Loucy (cell line): ENCODE measurements at regions not wholly inside any gene's neighbourhood (a gene's known extent, or its start where the extent isn't known, plus 50 kb on each side); places are given as distances from the start of the nearest gene placed in this dataset.
A peak's percentile ranks its signal among the peaks of the same experiment; 100 is the strongest.

ENCODE experiments used
- H2AFZ ChIP-seq: fragments of 200-600 bp; sonication (generic); 2 replicates; pipeline ENCODE4 v1.6.0; 2016; ENCODE audit warnings: antibody characterized with exemption, mild to moderate bottlenecking, low read length, moderate library complexity
- H3F3A ChIP-seq: fragments of 200-600 bp; 2 replicates; pipeline ENCODE4 v1.6.0; 2016; ENCODE audit warnings: antibody characterized with exemption, low read depth, mild to moderate bottlenecking
- H3K27me3 ChIP-seq: fragments of 200-600 bp; sonication (generic); 2 replicates; pipeline ENCODE4 v1.6.1; 2014; ENCODE audit warnings: low read length, mild to moderate bottlenecking; ENCODE audit not compliant: insufficient read depth, poor library complexity, severe bottlenecking
- H3K36me3 ChIP-seq: fragments of 200-600 bp; sonication (generic); 2 replicates; pipeline ENCODE4 v1.6.1; 2016; ENCODE audit warnings: low read length; ENCODE audit not compliant: insufficient read depth
- H3K4me1 ChIP-seq: fragments of 200-600 bp; sonication (generic); 2 replicates; pipeline ENCODE4 v1.5.1; 2014; ENCODE audit warnings: low read length, mild to moderate bottlenecking; ENCODE audit not compliant: insufficient read depth, poor library complexity, severe bottlenecking
- H3K4me2 ChIP-seq: fragments of 200-600 bp; sonication (generic); 2 replicates; pipeline ENCODE4 v1.6.0; 2014; ENCODE audit warnings: antibody characterized with exemption, low read length, low read depth, mild to moderate bottlenecking; ENCODE audit not compliant: poor library complexity, severe bottlenecking
- H3K4me3 ChIP-seq: fragments of 200-600 bp; sonication (generic); 2 replicates; pipeline ENCODE4 v1.5.1; 2014; ENCODE audit warnings: low read length, mild to moderate bottlenecking, mixed read lengths; ENCODE audit not compliant: poor library complexity, severe bottlenecking
- H3K79me2 ChIP-seq: fragments of 200-600 bp; sonication (generic); 2 replicates; pipeline ENCODE4 v1.6.1; 2014; ENCODE audit warnings: low read length; ENCODE audit not compliant: insufficient read depth
- H3K9ac ChIP-seq: fragments of 200-600 bp; sonication (generic); 2 replicates; pipeline ENCODE4 v1.6.0; 2014; ENCODE audit warnings: mild to moderate bottlenecking, low read depth, low read length, moderate library complexity; ENCODE audit not compliant: poor library complexity, severe bottlenecking
- H3K9me2 ChIP-seq: fragments of 200-600 bp; sonication (generic); replicated peaks from 2 replicates; pipeline ENCODE4 v1.6.1; 2016; ENCODE audit warnings: low read depth, low read length, mixed read lengths
- H3K9me3 ChIP-seq: fragments of 200-600 bp; sonication (generic); 2 replicates; pipeline ENCODE4 v1.6.1; 2014; ENCODE audit warnings: mild to moderate bottlenecking, antibody characterized with exemption, low read length, low read depth; ENCODE audit not compliant: insufficient read depth
- H4K20me1 ChIP-seq: fragments of 200-600 bp; sonication (generic); 2 replicates; pipeline ENCODE4 v1.6.0; 2014; ENCODE audit warnings: antibody characterized with exemption, low read length, mild to moderate bottlenecking; ENCODE audit not compliant: insufficient read depth, poor library complexity, severe bottlenecking
- CTCF ChIP-seq: fragments of 200-600 bp; sonication (generic); conservative IDR thresholded peaks from 2 replicates; pipeline ENCODE4 v1.5.1; 2014; ENCODE audit warnings: mild to moderate bottlenecking, antibody characterized with exemption, low read length
- EZH2phosphoT487 ChIP-seq: fragments of 200-600 bp; IDR thresholded peaks from 2 replicates; pipeline ENCODE4 v1.6.1; 2018; ENCODE audit warnings: antibody characterized with exemption, mild to moderate bottlenecking, moderate library complexity, borderline replicate concordance

DNA sequence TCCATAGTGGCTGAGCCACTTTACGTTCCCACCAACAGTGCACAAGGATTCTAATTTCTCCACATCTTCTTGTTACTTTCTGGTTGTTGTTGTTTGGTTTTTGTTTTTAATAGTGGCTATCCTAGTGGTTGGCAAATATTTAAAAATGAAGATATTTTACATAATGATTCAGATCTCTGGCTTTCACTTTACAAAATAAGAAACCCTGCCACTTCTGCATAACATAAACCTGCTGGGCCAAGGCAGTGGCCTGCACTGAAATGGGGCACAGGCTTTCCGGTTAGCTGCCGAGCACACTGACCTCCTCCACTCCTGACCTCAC lies 320.4 kb downstream of the RPS6KC1 start:
- Histone ChIP-seq H3K9me3 (no peaks in the 10 kb centered on the region), H3K79me2 (no peaks in the 10 kb centered on the region), H2AFZ (no peak overlapping the region), H3K4me3 (no peak overlapping the region), H3K9me2 (no peaks in the 10 kb centered on the region), H4K20me1 (no peaks in the 10 kb centered on the region), H3K9ac (no peak overlapping the region), H3K4me1 (no peaks in the 10 kb centered on the region), H3F3A (no peaks in the 10 kb centered on the region), H3K4me2 (no peak overlapping the region), H3K36me3 (no peaks in the 10 kb centered on the region), H3K27me3 (no peaks in the 10 kb centered on the region)
- TF ChIP-seq EZH2phosphoT487 (no peak), CTCF (no peak)

GRCh38 chr1:213371847-213372619 lies 321.0 kb downstream of the RPS6KC1 start:
- no peaks in the 10 kb centered on the region for H3K36me3 ChIP-seq
- H3K9ac ChIP-seq, result no peak overlapping the region
- no peaks in the 10 kb centered on the region for H3K9me2 ChIP-seq
- no peak overlapping the region for H3K4me2 ChIP-seq
- no peaks in the 10 kb centered on the region for H3F3A ChIP-seq
- no peaks in the 10 kb centered on the region for H3K79me2 ChIP-seq
- no peak for TF ChIP-seq CTCF
- no peak for TF ChIP-seq EZH2phosphoT487
- no peak overlapping the region for H2AFZ ChIP-seq
- no peak overlapping the region for H3K4me3 ChIP-seq
- no peaks in the 10 kb centered on the region for H3K4me1 ChIP-seq
- H3K9me3 ChIP-seq, result no peaks in the 10 kb centered on the region
- H4K20me1 ChIP-seq, result no peaks in the 10 kb centered on the region
- H3K27me3 ChIP-seq, result no peaks in the 10 kb centered on the region

- Histone ChIP-seq H3K79me2 (no peaks in the 10 kb centered on the region), H3K4me1 (no peaks in the 10 kb centered on the region), H4K20me1 (no peaks in the 10 kb centered on the region), H3K4me2 (no peak overlapping the region), H2AFZ (no peak overlapping the region), H3K9me2 (no peaks in the 10 kb centered on the region), H3K4me3 (no peak overlapping the region), H3K36me3 (no peaks in the 10 kb centered on the region), H3K27me3 (no peaks in the 10 kb centered on the region), H3K9me3 (no peaks in the 10 kb centered on the region), H3K9ac (no peak overlapping the region), H3F3A (no peaks in the 10 kb centered on the region)
- TF ChIP-seq EZH2phosphoT487 (no peak), CTCF (peak; percentile 99)
Observed at GRCh38 chr1:213374369-213374768, 323.3 kb downstream of the RPS6KC1 start.
